ENCODE measurements at regions not wholly inside any gene's neighbourhood (a gene's known extent, or its start where the extent isn't known, plus 50 kb on each side); places are given as distances from the start of the nearest gene placed in this dataset.

- TF ChIP-seq CTCF (IDR thresholded peaks at IDR 0.05; ENCODE audit: insufficient read depth, low read length, poor library complexity, severe bottlenecking) (no peak), EZH2phosphoT487 (conservative IDR thresholded peaks at IDR 0.05; ENCODE audit: low read length) (no peak)
- no peaks in the 10 kb centered on the region for H3K36me3 ChIP-seq (ENCODE audit: low read length)
- H3K27me3 ChIP-seq (ENCODE audit: low read length), result no peaks in the 10 kb centered on the region
- no peaks in the 10 kb centered on the region for H3K79me2 ChIP-seq (ENCODE audit: insufficient read depth, low read length)
- H3K4me2 ChIP-seq (ENCODE audit: low read depth, low read length, poor library complexity, severe bottlenecking), result no peak overlapping the region
- H3K4me3 ChIP-seq (ENCODE audit: insufficient read depth, low read length, poor library complexity, severe bottlenecking), result no peak overlapping the region
- no peaks in the 10 kb centered on the region for H3K9me3 ChIP-seq (ENCODE audit: insufficient read depth, low read length)
- H2AFZ ChIP-seq (ENCODE audit: low read depth, low read length, severe bottlenecking), result no peak overlapping the region
- H3F3A ChIP-seq (ENCODE audit: insufficient read depth), result no peaks in the 10 kb centered on the region
- no peaks in the 10 kb centered on the region for H4K20me1 ChIP-seq (ENCODE audit: low read depth, low read length)
- H3K9ac ChIP-seq (ENCODE audit: low read length), result no peak overlapping the region
- H3K27ac ChIP-seq (ENCODE audit: low read depth, low read length), result no peak overlapping the region
- H3K9me2 ChIP-seq (replicated peaks; ENCODE audit: insufficient read depth, low read length), result no peaks in the 10 kb centered on the region
These were observed 109.2 kb upstream of the LIMCH1 start for GRCh38 chr4:41428601-41429279.

GRCh38 chr4:41429280-41429669 is 108.7 kb upstream of the LIMCH1 start:
- Histone ChIP-seq H4K20me1 (ENCODE audit: low read depth, low read length) (no peaks in the 10 kb centered on the region), H3K36me3 (ENCODE audit: low read length) (no peaks in the 10 kb centered on the region), H3K79me2 (ENCODE audit: insufficient read depth, low read length) (no peaks in the 10 kb centered on the region), H3K9ac (ENCODE audit: low read length) (no peak overlapping the region), H3K4me2 (ENCODE audit: low read depth, low read length, poor library complexity, severe bottlenecking) (no peak overlapping the region), H3K27me3 (ENCODE audit: low read length) (no peaks in the 10 kb centered on the region), H3K4me3 (ENCODE audit: insufficient read depth, low read length, poor library complexity, severe bottlenecking) (no peak overlapping the region), H2AFZ (ENCODE audit: low read depth, low read length, severe bottlenecking) (no peak overlapping the region), H3K9me2 (replicated peaks; ENCODE audit: insufficient read depth, low read length) (no peaks in the 10 kb centered on the region), H3K27ac (ENCODE audit: low read depth, low read length) (no peak overlapping the region), H3K9me3 (ENCODE audit: insufficient read depth, low read length) (no peaks in the 10 kb centered on the region), H3F3A (ENCODE audit: insufficient read depth) (no peaks in the 10 kb centered on the region)
- TF ChIP-seq CTCF (IDR thresholded peaks at IDR 0.05; ENCODE audit: insufficient read depth, low read length, poor library complexity, severe bottlenecking) (no peak), EZH2phosphoT487 (conservative IDR thresholded peaks at IDR 0.05; ENCODE audit: low read length) (no peak)

- Histone ChIP-seq H3F3A (ENCODE audit: insufficient read depth) (no peaks in the 10 kb centered on the region), H4K20me1 (ENCODE audit: low read depth, low read length) (no peaks in the 10 kb centered on the region), H3K9ac (ENCODE audit: low read length) (no peak overlapping the region), H2AFZ (ENCODE audit: low read depth, low read length, severe bottlenecking) (no peak overlapping the region), H3K27me3 (ENCODE audit: low read length) (no peaks in the 10 kb centered on the region), H3K9me2 (replicated peaks; ENCODE audit: insufficient read depth, low read length) (no peaks in the 10 kb centered on the region), H3K9me3 (ENCODE audit: insufficient read depth, low read length) (no peaks in the 10 kb centered on the region), H3K4me3 (ENCODE audit: insufficient read depth, low read length, poor library complexity, severe bottlenecking) (no peak overlapping the region), H3K79me2 (ENCODE audit: insufficient read depth, low read length) (no peaks in the 10 kb centered on the region), H3K4me2 (ENCODE audit: low read depth, low read length, poor library complexity, severe bottlenecking) (no peak overlapping the region), H3K27ac (ENCODE audit: low read depth, low read length) (no peak overlapping the region), H3K36me3 (ENCODE audit: low read length) (no peaks in the 10 kb centered on the region)
- TF ChIP-seq EZH2phosphoT487 (conservative IDR thresholded peaks at IDR 0.05; ENCODE audit: low read length) (no peak), CTCF (IDR thresholded peaks at IDR 0.05; ENCODE audit: insufficient read depth, low read length, poor library complexity, severe bottlenecking) (no peak)
These were observed 107.2 kb upstream of the LIMCH1 start for GRCh38 chr4:41430792-41431191.
